SK-N-SH (cell line): ENCODE measurements at regions not wholly inside any gene's neighbourhood (a gene's known extent, or its start where the extent isn't known, plus 50 kb on each side); places are given as distances from the start of the nearest gene placed in this dataset.
"Not testable (repeated sequence)": the region's sequence is repeated elsewhere in the genome, so short reads cannot be mapped to it uniquely, and the experiment has no call there.

Experiments
- CTCF ChIP-seq: fragments of 200-600 bp; sonication (generic); IDR thresholded peaks from 2 replicates; pipeline ENCODE4 v1.6.1; 2017; ENCODE audit warnings: antibody characterized with exemption, mild to moderate bottlenecking, moderate library complexity
- EP300 ChIP-seq, 2 experiments: IDR thresholded peaks; 2 replicates each; pipeline versions ENCODE4 v1.4.0 to v1.6.1; 2012; ENCODE audit warnings: borderline replicate concordance in 1 of 2, low read depth in 1 of 2, low read length in 1 of 2
- JUND ChIP-seq: IDR thresholded peaks from 2 replicates; pipeline ENCODE4 v1.4.0; 2012
- MAX ChIP-seq: IDR thresholded peaks from 2 replicates; pipeline ENCODE4 v1.4.0; 2012; ENCODE audit warnings: low read depth
- MXI1 ChIP-seq: IDR thresholded peaks from 2 replicates; pipeline ENCODE4 v1.6.1; 2012; ENCODE audit warnings: mild to moderate bottlenecking, low read depth, low read length, improper control_type of control experiment
- POLR2AphosphoS5 ChIP-seq: IDR thresholded peaks from 2 replicates; pipeline ENCODE4 v1.6.1; 2012; ENCODE audit warnings: low read depth, low read length
- REST ChIP-seq: IDR thresholded peaks from 2 replicates; pipeline ENCODE4 v1.6.1; 2012; ENCODE audit warnings: mild to moderate bottlenecking, low read depth, low read length, moderate library complexity
- USF2 ChIP-seq: fragments of 150-350 bp; IDR thresholded peaks from 2 replicates; pipeline ENCODE4 v1.6.1; 2017; ENCODE audit warnings: antibody characterized with exemption, low read length, low read depth, borderline replicate concordance

GRCh38 chr9:38904719-38905118 lies 184.8 kb upstream of the FAM240B start:
- TF ChIP-seq MXI1; EP300 (IDR thresholded peaks at IDR 0.05; ENCODE audit: borderline replicate concordance in 1 of 2, low read depth in 1 of 2, low read length in 1 of 2); JUND; CTCF; POLR2AphosphoS5; USF2; REST; MAX: not testable (repeated sequence)
